Adipocyte (in vitro differentiated cells): ENCODE measurements at regions not wholly inside any gene's neighbourhood (a gene's known extent, or its start where the extent isn't known, plus 50 kb on each side); places are given as distances from the start of the nearest gene placed in this dataset.
"Not testable (repeated sequence)": the region's sequence is repeated elsewhere in the genome, so short reads cannot be mapped to it uniquely, and the experiment has no call there.

Experiments used
- DNase-seq: peaks from one replicate; pipeline ENCODE4 v3.0.0-alpha.2; 2015; ENCODE audit warnings: low read depth
- H3K27me3 ChIP-seq: replicated peaks from 2 replicates; pipeline ENCODE4 v1.7.0; 2013; ENCODE audit warnings: mild to moderate bottlenecking, low read length, moderate library complexity; ENCODE audit not compliant: control insufficient read depth, insufficient read depth
- H3K36me3 ChIP-seq: 2 replicates; pipeline ENCODE4 v1.7.0; 2013; ENCODE audit warnings: low read length, mild to moderate bottlenecking, moderate library complexity; ENCODE audit not compliant: control insufficient read depth, insufficient read depth, severe bottlenecking
- H3K4me1 ChIP-seq: 2 replicates; pipeline ENCODE4 v1.7.0; 2013; ENCODE audit warnings: mild to moderate bottlenecking, low read length, moderate library complexity; ENCODE audit not compliant: control insufficient read depth, insufficient read depth
- H3K4me3 ChIP-seq: 2 replicates; pipeline ENCODE4 v1.7.0; 2013; ENCODE audit warnings: mild to moderate bottlenecking, low read length, moderate library complexity
- H3K9ac ChIP-seq: 2 replicates; pipeline ENCODE4 v1.7.0; 2013; ENCODE audit warnings: mild to moderate bottlenecking, low read length, moderate library complexity
- H3K9me3 ChIP-seq: 2 replicates; pipeline ENCODE4 v1.7.0; 2013; ENCODE audit warnings: mild to moderate bottlenecking, low read length, moderate library complexity; ENCODE audit not compliant: control insufficient read depth

GRCh38 chr15:79157631-79158592 is 67.3 kb upstream of the RASGRF1 start:
- H3K27me3 ChIP-seq: peaks cover 40% of the 10 kb centered on the region
- peaks cover 16% of the 10 kb centered on the region for H3K4me1 ChIP-seq
- H3K9me3 ChIP-seq: no peaks in the 10 kb centered on the region
- no peak for DNase-seq
- H3K36me3 ChIP-seq: no peaks in the 10 kb centered on the region
- H3K9ac ChIP-seq: no peak overlapping the region
- H3K4me3 ChIP-seq: no peak overlapping the region

- Histone ChIP-seq H3K36me3 (no peaks in the 10 kb centered on the region), H3K9ac (no peak overlapping the region), H3K4me1 (peaks cover 12% of the 10 kb centered on the region), H3K9me3 (no peaks in the 10 kb centered on the region), H3K27me3 (peaks cover 36% of the 10 kb centered on the region), H3K4me3 (no peak overlapping the region)
- no peak for DNase-seq
These were observed 66.3 kb upstream of the RASGRF1 start for GRCh38 chr15:79156704-79157375.

- Histone ChIP-seq H3K9ac (no peak overlapping the region), H3K36me3 (no peaks in the 10 kb centered on the region), H3K4me1 (no peaks in the 10 kb centered on the region), H3K27me3 (peaks cover 34% of the 10 kb centered on the region), H3K9me3 (no peaks in the 10 kb centered on the region), H3K4me3 (no peak overlapping the region)
- peak; percentile 4 for DNase-seq
These were observed 64.0 kb upstream of the RASGRF1 start for GRCh38 chr15:79154483-79155135.

GRCh38 chr15:79144290-79144689 is 53.7 kb upstream of the RASGRF1 start:
- H3K4me3 ChIP-seq, H3K36me3 ChIP-seq, H3K9ac ChIP-seq, H3K4me1 ChIP-seq, DNase-seq, H3K27me3 ChIP-seq: not testable (repeated sequence)
- peaks cover 17% of the 10 kb centered on the region for H3K9me3 ChIP-seq

GRCh38 chr15:79140846-79141570 is 50.4 kb upstream of the RASGRF1 start:
- Histone ChIP-seq H3K9me3 (peaks cover 17% of the 10 kb centered on the region), H3K4me3 (no peak overlapping the region), H3K9ac (no peak overlapping the region), H3K27me3 (peaks cover 9% of the 10 kb centered on the region), H3K4me1 (no peaks in the 10 kb centered on the region), H3K36me3 (no peaks in the 10 kb centered on the region)
- DNase-seq: no peak
